ENCODE measurements at regions not wholly inside any gene's neighbourhood (a gene's known extent, or its start where the extent isn't known, plus 50 kb on each side); places are given as distances from the start of the nearest gene placed in this dataset.

DNA sequence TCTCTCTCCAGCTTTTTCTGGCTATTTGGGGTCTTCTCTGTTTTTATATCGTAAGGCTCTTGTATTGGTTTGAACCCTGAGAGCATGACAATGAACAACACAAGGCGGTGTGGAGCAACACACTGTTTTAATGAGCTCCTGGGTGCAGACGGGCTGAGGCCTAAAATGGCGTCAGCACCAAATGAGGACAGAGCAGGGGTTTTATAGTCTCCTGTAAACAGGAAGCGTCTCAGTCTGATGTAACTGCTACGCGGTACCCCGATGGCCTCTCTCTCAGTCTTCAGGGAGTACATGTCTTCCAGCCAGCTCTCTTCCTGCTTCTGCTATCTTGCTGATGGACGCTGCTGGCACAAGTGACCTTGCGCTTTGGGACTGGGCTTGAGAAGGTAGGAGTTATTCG, 95.9 kb upstream of the CCDC71L start:
- ChIA-PET CTCF (no interaction called here), RAD21 (ENCODE audit: low non-redundant PET in 1 of 2, low total read pairs in 2 of 2, uncharacterized antibody in 2 of 2, unreplicated experiment in 2 of 2) (no interaction called here), POLR2A (interaction anchor here (1.4 kb wide), 1 partner anchor 18 kb away, joined by 6 read pairs; no protein-coding TSS in a partner anchor)
- DNase-seq (ENCODE audit: low read depth, low spot score), result no peak
- no peaks in the 10 kb centered on the region for H3K79me2 ChIP-seq (ENCODE audit: insufficient read depth, low read length)
- H3K4me2 ChIP-seq (ENCODE audit: low read length), result no peak overlapping the region
- H3K36me3 ChIP-seq (ENCODE audit: control insufficient read depth in 1 of 2, insufficient read depth in 2 of 2, low read length in 2 of 2), result no peaks in the 10 kb centered on the region
- H3K9me2 ChIP-seq (ENCODE audit: insufficient read depth), result no peaks in the 10 kb centered on the region
- no peak overlapping the region for H3K4me3 ChIP-seq (replicated peaks in 1 of 2; ENCODE audit: low read depth in 1 of 2, low read length in 2 of 2)
- H3K4me1 ChIP-seq (ENCODE audit: control insufficient read depth in 1 of 2, insufficient read depth in 2 of 2, low read length in 2 of 2), result peaks cover 0 to 16% of the 10 kb centered on the region in 2 experiments; a peak in 2 of 4 replicates
- no peak for TF ChIP-seq EZH2phosphoT487 (IDR thresholded peaks at IDR 0.05; ENCODE audit: borderline replicate concordance)
- TF ChIP-seq RAD21 (IDR thresholded peaks at IDR 0.05; ENCODE audit: low read depth), result no peak
- no peak for TF ChIP-seq EZH2 (IDR thresholded peaks at IDR 0.05)
- no peak for TF ChIP-seq JUND (IDR thresholded peaks at IDR 0.05)
- no peak for TF ChIP-seq SRF (IDR thresholded peaks at IDR 0.05; ENCODE audit: low read depth)
- TF ChIP-seq, protein P1, sequence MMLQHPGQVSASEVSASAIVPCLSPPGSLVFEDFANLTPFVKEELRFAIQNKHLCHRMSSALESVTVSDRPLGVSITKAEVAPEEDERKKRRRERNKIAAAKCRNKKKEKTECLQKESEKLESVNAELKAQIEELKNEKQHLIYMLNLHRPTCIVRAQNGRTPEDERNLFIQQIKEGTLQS (IDR thresholded peaks at IDR 0.05), result no peak
- TF ChIP-seq ELF1 (IDR thresholded peaks at IDR 0.05; ENCODE audit: borderline replicate concordance, low read depth), result no peak
- TF ChIP-seq, protein P2, sequence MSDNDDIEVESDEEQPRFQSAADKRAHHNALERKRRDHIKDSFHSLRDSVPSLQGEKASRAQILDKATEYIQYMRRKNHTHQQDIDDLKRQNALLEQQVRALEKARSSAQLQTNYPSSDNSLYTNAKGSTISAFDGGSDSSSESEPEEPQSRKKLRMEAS (IDR thresholded peaks at IDR 0.05), result no peak
- no peak for TF ChIP-seq ZNF274 (IDR thresholded peaks at IDR 0.05; ENCODE audit: low read depth, low read length)
- no peak for TF ChIP-seq SIN3A (IDR thresholded peaks at IDR 0.05; ENCODE audit: low read depth)
- TF ChIP-seq POLR2AphosphoS5 (IDR thresholded peaks at IDR 0.05; ENCODE audit: low read depth, low read length), result no peak
- TF ChIP-seq SP1 (IDR thresholded peaks at IDR 0.05; ENCODE audit: low read depth), result no peak
- no peak for TF ChIP-seq CBX3 (IDR thresholded peaks at IDR 0.05; ENCODE audit: low read depth)
- no peak for TF ChIP-seq CEBPB (IDR thresholded peaks at IDR 0.05; ENCODE audit: low read depth)
- H3K9me3 ChIP-seq (ENCODE audit: control insufficient read depth in 1 of 2, insufficient read depth in 1 of 2, low read depth in 1 of 2, low read length in 2 of 2), result no peaks in the 10 kb centered on the region
- H3K27me3 ChIP-seq (ENCODE audit: insufficient read depth, low read length), result no peaks in the 10 kb centered on the region
- H3K9ac ChIP-seq (ENCODE audit: low read length), result no peak overlapping the region
- ATAC-seq, result no peak
- intact Hi-C loops (cut with micrococcal nuclease), result no loop called here
- no TSS peak for BruUV-seq (replicated peaks)
- no peak overlapping the region for H2AFZ ChIP-seq (ENCODE audit: low read depth, low read length, poor library complexity, severe bottlenecking)
- H3K27ac ChIP-seq (ENCODE audit: low read depth, low read length), result no peak overlapping the region
- no peaks in the 10 kb centered on the region for H4K20me1 ChIP-seq (ENCODE audit: insufficient read depth)

DNA sequence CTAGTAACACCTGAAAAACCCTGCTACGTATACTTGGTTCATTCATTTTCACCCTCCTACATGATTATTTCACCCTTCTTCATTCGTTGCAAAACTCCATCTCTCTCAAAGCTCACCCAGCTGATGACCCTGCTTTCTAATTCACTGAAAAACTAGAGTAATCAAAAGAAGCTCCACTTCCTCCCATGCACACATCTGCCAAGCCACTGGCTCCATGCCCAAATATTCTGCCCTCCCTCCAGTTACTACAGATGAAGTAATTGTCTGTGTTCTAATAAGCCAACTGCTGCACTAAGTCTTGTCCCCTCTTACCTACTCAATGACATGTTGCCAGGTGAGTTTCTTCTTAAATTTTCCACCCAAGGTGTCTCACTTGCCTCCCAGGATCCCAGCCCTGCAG, 96.9 kb upstream of the CCDC71L start:
- intact Hi-C loops (cut with micrococcal nuclease), result no loop called here
- Histone ChIP-seq H4K20me1 (ENCODE audit: insufficient read depth) (no peaks in the 10 kb centered on the region), H3K4me1 (ENCODE audit: control insufficient read depth in 1 of 2, insufficient read depth in 2 of 2, low read length in 2 of 2) (peaks cover 0 to 18% of the 10 kb centered on the region in 2 experiments; a peak in 2 of 4 replicates), H3K9me3 (ENCODE audit: control insufficient read depth in 1 of 2, insufficient read depth in 1 of 2, low read depth in 1 of 2, low read length in 2 of 2) (no peaks in the 10 kb centered on the region), H3K27ac (ENCODE audit: low read depth, low read length) (no peak overlapping the region), H3K4me2 (ENCODE audit: low read length) (no peak overlapping the region), H2AFZ (ENCODE audit: low read depth, low read length, poor library complexity, severe bottlenecking) (no peak overlapping the region), H3K9ac (ENCODE audit: low read length) (no peak overlapping the region), H3K27me3 (ENCODE audit: insufficient read depth, low read length) (no peaks in the 10 kb centered on the region), H3K36me3 (ENCODE audit: control insufficient read depth in 1 of 2, insufficient read depth in 2 of 2, low read length in 2 of 2) (no peaks in the 10 kb centered on the region), H3K79me2 (ENCODE audit: insufficient read depth, low read length) (no peaks in the 10 kb centered on the region), H3K4me3 (replicated peaks in 1 of 2; ENCODE audit: low read depth in 1 of 2, low read length in 2 of 2) (no peak overlapping the region), H3K9me2 (ENCODE audit: insufficient read depth) (no peaks in the 10 kb centered on the region)
- BruUV-seq (replicated peaks), result no TSS peak
- CTCF ChIA-PET, result no interaction called here
- RAD21 ChIA-PET (ENCODE audit: low non-redundant PET in 1 of 2, low total read pairs in 2 of 2, uncharacterized antibody in 2 of 2, unreplicated experiment in 2 of 2), result no interaction called here
- POLR2A ChIA-PET, result no interaction called here
- no peak for ATAC-seq
- DNase-seq (ENCODE audit: low read depth, low spot score), result no peak
- TF ChIP-seq POLR2A (IDR thresholded peaks at IDR 0.05; ENCODE audit: borderline replicate concordance, extremely low read depth, insufficient read depth, insufficient read length), result no peak
- no peak for TF ChIP-seq FOSL1 (IDR thresholded peaks at IDR 0.05; ENCODE audit: low read depth)
- no peak for TF ChIP-seq CBX3 (IDR thresholded peaks at IDR 0.05; ENCODE audit: low read depth)
- TF ChIP-seq, protein P3, sequence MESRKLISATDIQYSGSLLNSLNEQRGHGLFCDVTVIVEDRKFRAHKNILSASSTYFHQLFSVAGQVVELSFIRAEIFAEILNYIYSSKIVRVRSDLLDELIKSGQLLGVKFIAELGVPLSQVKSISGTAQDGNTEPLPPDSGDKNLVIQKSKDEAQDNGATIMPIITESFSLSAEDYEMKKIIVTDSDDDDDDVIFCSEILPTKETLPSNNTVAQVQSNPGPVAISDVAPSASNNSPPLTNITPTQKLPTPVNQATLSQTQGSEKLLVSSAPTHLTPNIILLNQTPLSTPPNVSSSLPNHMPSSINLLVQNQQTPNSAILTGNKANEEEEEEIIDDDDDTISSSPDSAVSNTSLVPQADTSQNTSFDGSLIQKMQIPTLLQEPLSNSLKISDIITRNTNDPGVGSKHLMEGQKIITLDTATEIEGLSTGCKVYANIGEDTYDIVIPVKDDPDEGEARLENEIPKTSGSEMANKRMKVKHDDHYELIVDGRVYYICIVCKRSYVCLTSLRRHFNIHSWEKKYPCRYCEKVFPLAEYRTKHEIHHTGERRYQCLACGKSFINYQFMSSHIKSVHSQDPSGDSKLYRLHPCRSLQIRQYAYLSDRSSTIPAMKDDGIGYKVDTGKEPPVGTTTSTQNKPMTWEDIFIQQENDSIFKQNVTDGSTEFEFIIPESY (IDR thresholded peaks at IDR 0.05; ENCODE audit: extremely low read depth, insufficient replicate concordance, low read length), result no peak
- no peak for TF ChIP-seq POLR2AphosphoS5 (IDR thresholded peaks at IDR 0.05; ENCODE audit: low read depth, low read length)
- TF ChIP-seq YY1 (IDR thresholded peaks at IDR 0.05; ENCODE audit: extremely low read depth, insufficient replicate concordance, low read depth, low read length), result no peak
- TF ChIP-seq, protein P1 (IDR thresholded peaks at IDR 0.05), result no peak
- TF ChIP-seq, protein P2 (IDR thresholded peaks at IDR 0.05), result no peak
- no peak for TF ChIP-seq ELF1 (IDR thresholded peaks at IDR 0.05; ENCODE audit: borderline replicate concordance, low read depth)
- no peak for TF ChIP-seq SIN3A (IDR thresholded peaks at IDR 0.05; ENCODE audit: low read depth)
- no peak for TF ChIP-seq TCF7L2 (IDR thresholded peaks at IDR 0.05; ENCODE audit: borderline replicate concordance, extremely low read depth, insufficient read depth, insufficient read length)
- no peak for TF ChIP-seq SP1 (IDR thresholded peaks at IDR 0.05; ENCODE audit: low read depth)
- no peak for TF ChIP-seq ZFX (IDR thresholded peaks at IDR 0.05)
- no peak for TF ChIP-seq EZH2phosphoT487 (IDR thresholded peaks at IDR 0.05; ENCODE audit: borderline replicate concordance)
